ENCODE measurements at regions not wholly inside any gene's neighbourhood (a gene's known extent, or its start where the extent isn't known, plus 50 kb on each side); places are given as distances from the start of the nearest gene placed in this dataset.

- TF ChIP-seq, protein P1, sequence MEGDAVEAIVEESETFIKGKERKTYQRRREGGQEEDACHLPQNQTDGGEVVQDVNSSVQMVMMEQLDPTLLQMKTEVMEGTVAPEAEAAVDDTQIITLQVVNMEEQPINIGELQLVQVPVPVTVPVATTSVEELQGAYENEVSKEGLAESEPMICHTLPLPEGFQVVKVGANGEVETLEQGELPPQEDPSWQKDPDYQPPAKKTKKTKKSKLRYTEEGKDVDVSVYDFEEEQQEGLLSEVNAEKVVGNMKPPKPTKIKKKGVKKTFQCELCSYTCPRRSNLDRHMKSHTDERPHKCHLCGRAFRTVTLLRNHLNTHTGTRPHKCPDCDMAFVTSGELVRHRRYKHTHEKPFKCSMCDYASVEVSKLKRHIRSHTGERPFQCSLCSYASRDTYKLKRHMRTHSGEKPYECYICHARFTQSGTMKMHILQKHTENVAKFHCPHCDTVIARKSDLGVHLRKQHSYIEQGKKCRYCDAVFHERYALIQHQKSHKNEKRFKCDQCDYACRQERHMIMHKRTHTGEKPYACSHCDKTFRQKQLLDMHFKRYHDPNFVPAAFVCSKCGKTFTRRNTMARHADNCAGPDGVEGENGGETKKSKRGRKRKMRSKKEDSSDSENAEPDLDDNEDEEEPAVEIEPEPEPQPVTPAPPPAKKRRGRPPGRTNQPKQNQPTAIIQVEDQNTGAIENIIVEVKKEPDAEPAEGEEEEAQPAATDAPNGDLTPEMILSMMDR (IDR thresholded peaks at IDR 0.05): no peak
- no peak for TF ChIP-seq POLR2A (IDR thresholded peaks at IDR 0.05)
These were observed 161.6 kb downstream of the DDX1 start for GRCh38 chr2:15753233-15753798.

Data from uterus (tissue), 2 donors.